ENCODE measurements at regions not wholly inside any gene's neighbourhood (a gene's known extent, or its start where the extent isn't known, plus 50 kb on each side); places are given as distances from the start of the nearest gene placed in this dataset.

- DNase-seq = no peak
These were observed 67.6 kb upstream of the ANKFN1 start for GRCh38 chr17:56085576-56086267.

GRCh38 chr17:56087199-56087598 lies 66.1 kb upstream of the ANKFN1 start:
- DNase-seq = no peak

GRCh38 chr17:56096026-56096810 lies 57.1 kb upstream of the ANKFN1 start:
- no peak for DNase-seq

- DNase-seq = no peak
These were observed 54.5 kb upstream of the ANKFN1 start for GRCh38 chr17:56098746-56099145.

- no peak for DNase-seq
These were observed 53.6 kb upstream of the ANKFN1 start for GRCh38 chr17:56099649-56100048.
